ENCODE measurements at regions not wholly inside any gene's neighbourhood (a gene's known extent, or its start where the extent isn't known, plus 50 kb on each side); places are given as distances from the start of the nearest gene placed in this dataset.
"Not testable (repeated sequence)": the region's sequence is repeated elsewhere in the genome, so short reads cannot be mapped to it uniquely, and the experiment has no call there.

DNA sequence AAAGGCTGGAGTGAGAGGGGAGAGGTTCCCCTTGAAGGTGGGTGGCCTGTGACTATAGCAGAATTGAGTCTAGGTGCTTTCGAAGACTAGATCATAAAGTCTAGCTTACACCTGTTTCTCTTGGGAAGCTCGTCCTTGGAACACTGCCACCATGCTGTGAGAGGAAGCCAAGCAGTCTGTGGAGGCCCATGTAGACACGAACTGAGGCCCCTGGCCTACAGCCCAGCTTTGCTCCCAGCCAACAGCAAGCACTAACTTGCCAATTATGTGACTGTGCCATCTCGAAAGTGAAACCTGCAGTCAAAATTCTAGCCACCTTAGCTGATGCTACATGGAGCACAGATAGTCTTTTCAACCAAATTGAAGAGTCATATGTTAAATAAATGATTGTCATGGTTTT lies 190.5 kb upstream of the NECTIN3 start:
- DNase-seq (ENCODE audit: low read depth): peak; percentile 73

GRCh38 chr3:110886222-110886893 lies 185.3 kb upstream of the NECTIN3 start:
- no peak for DNase-seq (ENCODE audit: low read depth)

DNA sequence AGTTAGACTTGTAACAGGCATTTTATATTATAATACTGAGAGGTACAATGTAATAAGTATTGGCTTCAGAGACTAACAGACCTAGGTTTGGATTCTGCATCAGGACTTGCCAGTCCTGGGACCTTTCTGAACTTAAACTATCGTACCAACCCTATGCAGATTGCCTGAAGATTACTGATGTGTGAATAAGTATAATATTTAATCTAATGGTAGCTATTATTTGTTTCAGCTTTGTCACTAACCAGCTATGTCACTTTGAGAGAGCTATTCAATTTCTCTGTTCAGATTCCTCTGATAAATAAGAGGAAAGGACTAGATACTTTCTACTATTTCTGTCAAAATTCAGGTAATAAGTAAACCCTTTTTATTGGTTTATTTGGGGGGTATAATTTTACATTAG lies 184.4 kb upstream of the NECTIN3 start:
- no peak for DNase-seq (ENCODE audit: low read depth)

GRCh38 chr3:110888625-110889375 lies 182.8 kb upstream of the NECTIN3 start:
- DNase-seq (ENCODE audit: low read depth): not testable (repeated sequence)

DNA sequence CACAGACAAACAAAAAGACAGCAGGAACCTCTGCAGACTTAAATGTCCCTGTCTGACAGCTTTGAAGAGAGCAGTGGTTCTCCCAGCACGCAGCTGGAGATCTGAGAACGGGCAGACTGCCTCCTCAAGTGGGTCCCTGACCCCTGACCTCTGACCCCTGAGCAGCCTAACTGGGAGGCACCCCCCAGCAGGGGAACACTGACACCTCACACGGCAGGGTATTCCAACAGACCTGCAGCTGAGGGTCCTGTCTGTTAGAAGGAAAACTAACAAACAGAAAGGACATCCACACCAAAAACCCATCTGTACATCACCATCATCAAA lies 182.3 kb upstream of the NECTIN3 start:
- DNase-seq (ENCODE audit: low read depth): not testable (repeated sequence)

DNA sequence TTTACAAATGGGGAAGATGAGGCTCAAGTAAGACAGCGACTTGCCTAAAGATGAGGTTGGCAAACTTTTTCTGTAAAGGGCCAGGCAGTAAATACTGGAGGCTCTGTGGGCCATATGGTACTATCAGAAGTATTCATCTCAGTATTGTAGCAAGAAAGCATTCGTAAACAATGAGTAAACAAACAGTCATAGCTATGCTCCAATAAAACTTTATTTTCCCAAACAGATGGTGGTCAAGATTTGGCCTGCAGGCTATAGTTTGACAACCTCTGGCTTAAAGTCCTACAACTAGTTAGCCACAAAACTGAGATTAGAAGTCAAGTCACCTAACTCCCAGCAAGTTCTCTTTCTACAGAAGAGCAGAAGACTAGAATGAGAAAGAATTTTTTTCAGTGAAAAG lies 177.0 kb upstream of the NECTIN3 start:
- peak; percentile 14 for DNase-seq (ENCODE audit: low read depth)

DNA sequence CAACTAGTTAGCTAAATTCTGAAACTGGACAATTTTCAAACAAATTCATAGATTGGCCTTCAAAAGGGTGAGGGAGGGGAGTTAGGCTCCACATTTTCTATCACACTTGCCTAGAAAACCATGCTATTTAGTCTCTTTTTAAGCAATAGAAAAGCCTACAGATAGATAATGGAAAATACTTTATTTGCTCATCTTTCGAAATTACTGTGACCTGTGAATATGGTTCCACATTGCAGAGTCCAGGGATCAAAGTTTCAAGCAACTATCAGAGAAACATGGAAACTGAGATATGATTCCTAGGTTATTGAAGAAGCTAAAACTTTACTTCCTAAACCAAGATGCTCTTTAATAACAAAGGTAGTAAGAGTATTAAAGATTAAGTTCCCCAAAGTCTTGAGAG lies 176.6 kb upstream of the NECTIN3 start:
- DNase-seq (ENCODE audit: low read depth): no peak

GRCh38 chr3:110897046-110897445 lies 174.6 kb upstream of the NECTIN3 start:
- no peak for DNase-seq (ENCODE audit: low read depth)

GRCh38 chr3:110900576-110900975 lies 171.0 kb upstream of the NECTIN3 start:
- no peak for DNase-seq (ENCODE audit: low read depth)

DNA sequence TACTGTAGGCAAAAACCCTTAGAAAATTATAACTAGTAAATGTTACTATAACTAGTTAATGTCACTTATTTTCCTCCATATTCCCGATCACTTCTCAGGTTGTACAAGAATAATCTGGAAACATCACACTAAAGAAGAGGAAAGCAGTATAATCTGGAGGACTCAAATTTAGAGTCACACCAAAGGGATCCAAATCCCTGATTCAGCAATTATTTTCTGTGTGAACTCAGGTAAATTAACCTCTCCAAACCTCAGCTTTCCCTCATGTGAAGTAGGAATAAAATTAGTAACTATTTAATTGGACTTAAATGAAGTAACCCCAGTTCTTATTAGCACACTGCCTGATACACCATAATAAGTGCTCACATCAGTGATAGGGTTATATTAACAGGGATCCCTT lies 170.1 kb upstream of the NECTIN3 start:
- DNase-seq (ENCODE audit: low read depth): no peak

DNA sequence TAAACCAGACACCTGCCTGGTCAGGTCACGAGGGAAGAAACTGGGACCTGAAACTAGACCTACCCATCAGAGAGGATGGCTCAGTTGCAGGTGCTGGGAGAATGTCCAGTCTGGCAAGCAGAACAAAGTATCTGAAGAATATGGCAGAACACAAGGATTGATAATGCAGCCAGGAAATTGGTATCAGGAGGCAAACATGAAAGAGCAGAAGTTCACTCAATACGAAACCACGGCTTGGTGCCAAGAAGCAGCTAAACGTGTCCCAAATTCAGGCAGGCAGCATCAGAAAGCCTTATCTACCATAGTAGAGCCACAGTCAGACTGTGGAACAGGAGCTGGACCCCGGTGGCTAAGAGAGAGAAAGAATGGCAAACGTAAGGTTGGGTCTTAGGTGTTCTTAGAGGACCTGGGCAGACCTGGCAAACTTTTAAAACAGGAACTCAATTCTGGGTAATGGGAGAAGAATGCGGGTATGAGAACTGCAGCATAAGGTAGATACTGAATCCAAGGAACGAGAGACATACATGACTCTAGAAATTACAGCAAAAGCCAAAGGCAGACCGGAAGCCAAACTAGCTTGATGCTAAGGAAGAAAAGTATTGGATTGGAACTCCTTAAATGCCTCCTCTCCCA lies 169.0 kb upstream of the NECTIN3 start:
- DNase-seq (ENCODE audit: low read depth): no peak

GRCh38 chr3:110903771-110904519 lies 167.7 kb upstream of the NECTIN3 start:
- DNase-seq (ENCODE audit: low read depth): no peak

DNA sequence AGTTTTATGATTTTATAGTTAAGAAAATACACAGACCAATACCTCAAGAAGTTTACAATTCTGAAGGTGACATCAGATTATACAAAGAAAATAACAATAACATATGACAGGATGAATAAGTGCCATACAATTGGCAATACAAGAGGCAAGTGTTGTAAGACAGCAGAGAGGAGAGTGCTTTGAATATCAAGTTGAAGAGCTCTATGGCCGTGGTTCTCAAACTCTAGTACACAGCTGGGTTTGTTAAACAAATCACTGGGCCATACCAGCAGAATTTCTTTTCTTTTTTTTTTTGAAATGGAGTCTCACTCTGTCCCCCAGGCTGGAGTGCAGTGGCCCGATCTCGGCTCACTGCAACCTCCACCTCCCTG lies 167.1 kb upstream of the NECTIN3 start:
- DNase-seq (ENCODE audit: low read depth): no peak

DNA sequence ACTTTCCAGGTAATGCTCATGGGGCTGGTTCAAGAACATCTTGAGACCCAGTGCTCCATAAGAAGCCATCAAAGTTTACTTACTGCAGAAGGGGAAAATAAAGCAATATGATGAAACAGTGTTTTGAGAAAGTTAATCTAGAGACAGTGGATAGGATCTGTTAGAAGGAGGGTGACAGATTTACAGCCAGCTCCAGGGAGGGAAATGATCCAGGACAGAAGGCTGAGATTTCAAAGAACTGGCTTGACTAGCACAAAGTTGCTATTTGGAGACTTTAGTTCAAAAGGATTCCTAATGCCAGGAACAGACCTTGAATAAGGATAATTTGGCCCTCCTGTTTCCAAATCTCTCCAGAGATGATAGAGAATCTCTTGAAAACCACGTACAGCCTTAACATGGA lies 166.5 kb upstream of the NECTIN3 start:
- DNase-seq (ENCODE audit: low read depth): no peak

- DNase-seq (ENCODE audit: low read depth): no peak
Measured at GRCh38 chr3:110909839-110910238, 161.8 kb upstream of the NECTIN3 start.

DNA sequence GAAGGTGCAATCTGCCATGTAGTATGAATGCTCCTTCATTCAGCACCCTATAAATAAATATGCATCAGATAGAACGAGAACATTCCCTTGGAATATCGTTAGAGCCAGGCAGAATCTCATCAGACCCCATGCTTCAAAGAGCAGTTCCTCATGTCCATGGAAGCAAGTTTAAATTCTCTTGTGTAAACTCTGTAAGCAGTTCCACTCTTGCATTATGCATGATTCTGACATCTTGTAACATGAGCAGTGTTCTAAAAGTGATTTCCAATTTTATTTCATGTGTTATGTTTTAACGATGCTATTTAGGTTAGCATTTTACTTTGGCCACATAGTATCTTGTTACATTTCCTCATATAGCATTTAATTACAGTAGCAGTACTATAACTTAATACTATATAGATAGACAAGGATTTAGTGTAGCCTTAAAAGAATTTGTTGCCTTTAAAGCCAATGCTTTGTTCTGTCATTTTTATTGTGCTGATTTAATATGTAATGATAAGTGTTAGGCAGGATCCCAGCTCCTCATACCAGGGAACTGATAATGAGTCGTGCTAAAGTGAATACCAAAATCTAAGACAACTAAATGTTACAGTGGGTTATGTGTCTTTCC lies 161.2 kb upstream of the NECTIN3 start:
- DNase-seq (ENCODE audit: low read depth): no peak

DNA sequence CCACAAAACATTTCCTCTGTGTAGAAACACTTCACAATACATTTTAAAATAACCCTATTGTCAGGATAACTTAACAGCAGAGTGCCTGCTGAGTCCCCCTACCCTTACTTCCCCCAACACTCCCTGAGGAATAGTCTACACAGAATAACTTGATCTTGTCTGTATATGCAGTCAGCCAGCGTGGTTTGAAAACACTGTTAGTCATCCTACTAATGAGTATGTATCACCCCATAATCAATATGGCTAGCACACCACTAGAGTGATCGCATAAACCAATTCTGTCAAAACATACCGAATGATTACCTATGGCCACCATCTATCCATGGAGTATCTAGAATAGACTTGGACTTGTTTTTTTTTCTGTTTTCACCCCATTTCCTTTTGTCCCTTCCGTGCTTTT lies 152.7 kb upstream of the NECTIN3 start:
- DNase-seq (ENCODE audit: low read depth): no peak

- no peak for DNase-seq (ENCODE audit: low read depth)
Measured at GRCh38 chr3:110925798-110926197, 145.8 kb upstream of the NECTIN3 start.

DNA sequence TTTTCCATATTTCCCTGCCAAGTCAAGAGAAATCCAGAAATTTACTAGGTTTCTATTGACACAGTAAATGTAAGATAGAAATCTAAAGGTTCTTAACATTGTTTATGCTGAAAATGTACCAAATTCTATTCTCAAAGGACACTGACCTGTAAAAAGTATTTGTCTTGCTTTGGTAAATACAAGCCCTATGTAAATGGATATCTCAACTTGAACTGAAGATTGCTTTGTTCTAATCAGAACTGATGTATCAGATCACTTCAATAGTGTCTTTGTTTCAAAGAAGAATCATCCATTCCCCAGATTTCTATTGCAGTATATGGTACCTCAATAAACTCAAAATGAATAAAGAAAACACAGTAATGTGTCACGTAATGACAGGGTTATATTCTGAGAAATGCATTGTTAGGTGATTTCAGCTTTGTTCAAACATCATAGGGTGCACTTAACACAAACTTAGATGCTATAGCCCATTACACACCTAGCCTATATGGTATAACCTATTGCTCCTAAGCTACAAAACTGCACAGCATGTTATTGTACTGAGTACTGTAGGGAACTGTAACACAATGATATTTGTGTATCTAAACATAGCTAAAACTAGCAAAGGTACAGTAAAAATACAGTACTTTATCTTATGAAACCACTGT lies 143.5 kb upstream of the NECTIN3 start:
- DNase-seq (ENCODE audit: low read depth): no peak

DNA sequence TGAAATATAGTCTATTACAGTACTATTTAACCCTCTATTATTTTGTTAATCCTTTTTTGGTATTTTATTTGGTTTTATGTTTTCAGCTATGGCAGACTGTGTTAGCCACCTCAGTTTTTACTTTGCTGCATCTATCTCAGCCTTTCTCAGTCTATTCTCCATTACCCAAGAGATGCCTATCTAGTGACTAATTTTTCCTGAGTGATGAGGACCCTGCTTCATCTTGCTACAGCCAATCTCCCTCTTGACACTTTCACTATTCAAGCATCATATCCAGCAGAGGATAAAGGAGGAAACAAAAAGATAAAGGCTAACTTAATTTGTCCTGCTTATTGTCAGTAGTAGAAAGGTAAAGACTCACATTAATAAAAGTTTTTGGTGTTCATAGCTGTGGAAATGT lies 141.8 kb upstream of the NECTIN3 start:
- DNase-seq (ENCODE audit: low read depth): no peak

DNA sequence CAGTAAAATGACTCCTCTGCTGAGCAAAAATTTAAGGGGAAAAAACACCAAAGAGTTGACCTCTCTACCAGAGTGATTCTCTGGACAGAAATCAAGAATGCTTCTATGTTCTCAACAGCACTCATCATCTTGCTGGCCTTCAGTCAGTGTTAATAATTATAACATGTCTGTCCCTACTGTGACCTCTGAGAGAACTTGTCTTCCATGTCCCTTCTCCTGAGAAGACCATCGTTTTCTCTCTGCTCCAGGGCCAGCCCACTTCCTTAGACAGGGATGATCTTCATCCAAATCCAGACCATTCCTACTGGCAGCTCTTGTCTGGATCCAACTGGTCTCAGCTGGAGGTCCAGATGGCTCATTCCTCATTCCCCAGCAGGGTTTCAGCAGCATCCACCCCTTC lies 139.0 kb upstream of the NECTIN3 start:
- no peak for DNase-seq (ENCODE audit: low read depth)

Data from RPMI7951 (cell line).